HEK293 (cell line): ENCODE measurements at regions not wholly inside any gene's neighbourhood (a gene's known extent, or its start where the extent isn't known, plus 50 kb on each side); places are given as distances from the start of the nearest gene placed in this dataset.

ENCODE experiments used
- CTCF ChIA-PET: fragments of 350-600 bp; formaldehyde crosslinking; extraction: SDS; loops from one replicate; lab custom pipeline; 2021; ENCODE audit warnings: antibody characterized with exemption; lab: Yijun Ruan, JAX
- POLR2A ChIA-PET: fragments of 300-600 bp; formaldehyde crosslinking; extraction: SDS; loops from one replicate; lab custom pipeline; 2020; ENCODE audit warnings: antibody characterized with exemption, inconsistent platforms; lab: Yijun Ruan, JAX
- H3K27ac ChIP-seq: fragments of 200-500 bp; sonication (Bioruptor generic); 2 replicates; pipeline ENCODE4 v1.5.1; 2014; ENCODE audit warnings: low read depth, low read length, control low read depth, inconsistent platforms; ENCODE audit errors: extremely low read depth
- H3K36me3 ChIP-seq, 2 experiments: fragments of 200-500 bp in 1 of 2; sonication (Bioruptor generic) in 1 of 2; 1 replicate in 1 of 2; 2 replicates in 1 of 2; pipeline ENCODE4 v1.5.1; 2014 to 2017; ENCODE audit warnings: inconsistent platforms in 2 of 2, low read length in 2 of 2; ENCODE audit not compliant: control insufficient read depth in 2 of 2, insufficient read depth in 1 of 2
- H3K4me1 ChIP-seq: fragments of 200-500 bp; sonication (Bioruptor generic); 2 replicates; pipeline ENCODE4 v1.5.1; 2014; ENCODE audit warnings: mild to moderate bottlenecking, low read length, inconsistent platforms; ENCODE audit not compliant: control insufficient read depth, insufficient read depth
- H3K4me3 ChIP-seq: 2 replicates; pipeline ENCODE4 v1.5.1; 2011; ENCODE audit warnings: low read depth, mild to moderate bottlenecking, control low read depth, low read length, moderate library complexity
- H3K9me3 ChIP-seq: fragments of 200-500 bp; sonication (Bioruptor generic); 2 replicates; pipeline ENCODE4 v1.5.1; 2014; ENCODE audit warnings: low read depth, low read length, inconsistent platforms; ENCODE audit not compliant: control insufficient read depth, insufficient read depth
- ATF2 ChIP-seq: fragments of 450-650 bp; formaldehyde crosslinking; IDR thresholded peaks from 2 replicates; pipeline ENCODE4 v1.5.1; 2016; ENCODE audit warnings: missing biosample characterization, missing genetic modification characterization, low read depth
- HOXA7 ChIP-seq: sonication (generic); formaldehyde crosslinking; IDR thresholded peaks from 2 replicates; pipeline ENCODE4 v1.8.1; 2022; ENCODE audit warnings: missing genetic modification reagents, borderline replicate concordance
- KLF8 ChIP-seq: fragments of 450-650 bp; formaldehyde crosslinking; IDR thresholded peaks from 2 replicates; pipeline ENCODE4 v1.5.1; 2016; ENCODE audit warnings: missing biosample characterization, missing genetic modification characterization
- SETDB1 ChIP-seq: IDR thresholded peaks from one replicate; pipeline ENCODE4 v1.6.1; 2017; ENCODE audit warnings: mild to moderate bottlenecking, low read length, moderate library complexity, mixed read lengths; ENCODE audit not compliant: insufficient read length
- ZBTB10 ChIP-seq: fragments of 450-650 bp; formaldehyde crosslinking; IDR thresholded peaks from 2 replicates; pipeline ENCODE4 v1.5.1; 2016; ENCODE audit warnings: missing biosample characterization, missing genetic modification characterization
- ZBTB49 ChIP-seq: fragments of 450-650 bp; formaldehyde crosslinking; IDR thresholded peaks from 2 replicates; pipeline ENCODE4 v1.5.1; 2016; ENCODE audit warnings: missing biosample characterization, missing genetic modification characterization, low read depth
- ZFP37 ChIP-seq: fragments of 450-650 bp; formaldehyde crosslinking; IDR thresholded peaks from 2 replicates; pipeline ENCODE4 v1.5.1; 2016; ENCODE audit warnings: missing biosample characterization, missing genetic modification characterization
- ZFP69B ChIP-seq: fragments of 450-650 bp; formaldehyde crosslinking; IDR thresholded peaks from 2 replicates; pipeline ENCODE4 v1.5.1; 2016; ENCODE audit warnings: missing biosample characterization, missing genetic modification characterization
- ZIC2 ChIP-seq: fragments of 450-650 bp; formaldehyde crosslinking; IDR thresholded peaks from 2 replicates; pipeline ENCODE4 v1.5.1; 2016; ENCODE audit warnings: missing biosample characterization, missing genetic modification characterization
- ZNF114 ChIP-seq: fragments of 450-650 bp; formaldehyde crosslinking; IDR thresholded peaks from 2 replicates; pipeline ENCODE4 v1.5.0; 2017; ENCODE audit warnings: missing biosample characterization, missing genetic modification characterization
- ZNF138 ChIP-seq: fragments of 450-650 bp; formaldehyde crosslinking; IDR thresholded peaks from 2 replicates; pipeline ENCODE4 v1.5.1; 2016; ENCODE audit warnings: missing biosample characterization, missing genetic modification characterization, borderline replicate concordance
- ZNF214 ChIP-seq: fragments of 450-650 bp; formaldehyde crosslinking; IDR thresholded peaks from 2 replicates; pipeline ENCODE4 v1.5.1; 2017; ENCODE audit warnings: missing biosample characterization, mild to moderate bottlenecking, missing genetic modification characterization, borderline replicate concordance
- ZNF24 ChIP-seq: fragments of 450-650 bp; formaldehyde crosslinking; IDR thresholded peaks from 2 replicates; pipeline ENCODE4 v1.5.1; 2016; ENCODE audit warnings: missing biosample characterization, missing genetic modification characterization
- ZNF302 ChIP-seq: fragments of 450-650 bp; formaldehyde crosslinking; IDR thresholded peaks from 2 replicates; pipeline ENCODE4 v1.5.1; 2016; ENCODE audit warnings: missing biosample characterization, missing genetic modification characterization, low read depth
- ZNF341 ChIP-seq: fragments of 450-650 bp; formaldehyde crosslinking; IDR thresholded peaks from 2 replicates; pipeline ENCODE4; 2016; ENCODE audit warnings: low read depth, missing biosample characterization, missing genetic modification characterization
- ZNF529 ChIP-seq: fragments of 450-650 bp; formaldehyde crosslinking; IDR thresholded peaks from 2 replicates; pipeline ENCODE4 v1.5.1; 2017; ENCODE audit warnings: missing genetic modification characterization, missing biosample characterization; ENCODE audit not compliant: insufficient replicate concordance
- ZNF548 ChIP-seq: fragments of 450-650 bp; formaldehyde crosslinking; IDR thresholded peaks from 2 replicates; pipeline ENCODE4 v1.5.1; 2016; ENCODE audit warnings: missing biosample characterization, missing genetic modification characterization
- ZNF549 ChIP-seq: fragments of 450-650 bp; IDR thresholded peaks from 2 replicates; pipeline ENCODE4 v1.5.1; 2018; ENCODE audit warnings: missing biosample characterization, missing genetic modification characterization, mild to moderate bottlenecking, inconsistent platforms, moderate library complexity
- ZNF600 ChIP-seq: fragments of 450-650 bp; formaldehyde crosslinking; IDR thresholded peaks from 2 replicates; pipeline ENCODE4 v1.5.1; 2016; ENCODE audit warnings: missing biosample characterization, missing genetic modification characterization
- ZNF624 ChIP-seq: fragments of 450-650 bp; formaldehyde crosslinking; IDR thresholded peaks from 2 replicates; pipeline ENCODE4 v1.5.1; 2017; ENCODE audit warnings: missing biosample characterization, missing genetic modification characterization
- ZNF707 ChIP-seq: fragments of 450-650 bp; formaldehyde crosslinking; IDR thresholded peaks from 2 replicates; pipeline ENCODE4 v1.5.1; 2016; ENCODE audit warnings: missing biosample characterization, missing genetic modification characterization
- ZXDB ChIP-seq: fragments of 450-650 bp; formaldehyde crosslinking; IDR thresholded peaks from 2 replicates; pipeline ENCODE4 v1.5.1; 2016; ENCODE audit warnings: missing biosample characterization, missing genetic modification characterization

- TF ChIP-seq ZXDB (tag by site-specific recombination) (no peak), ZFP37 (tag by site-specific recombination) (no peak), ZBTB10 (no peak), ZNF341 (tag by site-specific recombination) (no peak), ZBTB49 (no peak)
These were observed 1742.8 kb downstream of the PCDH7 start (continued) for GRCh38 chr4:32462944-32463343.

DNA sequence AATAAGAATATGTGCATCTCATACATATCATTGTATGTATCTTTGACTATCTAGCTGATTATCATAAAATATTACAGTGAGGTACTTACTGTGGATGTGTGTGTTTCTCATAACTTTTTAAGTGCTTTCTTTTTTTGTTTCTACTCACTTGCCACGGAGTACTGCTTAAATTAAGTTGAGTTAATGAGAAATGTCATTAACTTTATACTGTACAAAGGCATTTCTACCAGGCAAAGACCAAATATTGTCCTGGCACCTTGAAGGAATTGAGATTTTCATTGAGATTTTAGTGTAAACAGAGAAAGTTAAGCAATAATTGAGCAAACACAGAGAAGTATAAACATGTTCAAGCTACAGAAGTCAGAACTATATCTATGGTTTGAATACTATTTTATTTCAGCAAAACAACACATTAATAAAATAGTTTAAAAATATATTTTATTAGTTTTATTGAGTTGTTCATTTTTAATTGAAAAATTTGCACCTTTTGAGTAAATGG is 1750.0 kb downstream of the PCDH7 start:
- H3K36me3 ChIP-seq: no peaks in the 10 kb centered on the region
- H3K9me3 ChIP-seq: no peaks in the 10 kb centered on the region
- ChIA-PET CTCF (no interaction called here), POLR2A (no interaction called here)
- no peak overlapping the region for H3K4me3 ChIP-seq
- H3K27ac ChIP-seq: no peak overlapping the region
- TF ChIP-seq ZNF600 (tag by site-specific recombination): no peak
- no peak for TF ChIP-seq SETDB1
- TF ChIP-seq ZXDB (tag by site-specific recombination): no peak
- TF ChIP-seq ZNF529: no peak
- no peak for TF ChIP-seq HOXA7 (CRISPR knock-in tag)
- no peak for TF ChIP-seq ZNF549 (tag by site-specific recombination)
- TF ChIP-seq ZNF707 (tag by site-specific recombination): no peak
- no peak for TF ChIP-seq KLF8 (tag by site-specific recombination)
- TF ChIP-seq ZFP69B (tag by site-specific recombination): no peak
- no peak for TF ChIP-seq ZNF548
- TF ChIP-seq ZNF114 (tag by site-specific recombination): no peak
- TF ChIP-seq ZNF302 (tag by site-specific recombination): no peak
- no peak for TF ChIP-seq ATF2 (tag by site-specific recombination)
- no peak for TF ChIP-seq ZNF624
- TF ChIP-seq ZNF214 (tag by site-specific recombination): no peak
- no peak for TF ChIP-seq ZNF138
- no peak for TF ChIP-seq ZNF24 (tag by site-specific recombination)
- TF ChIP-seq ZIC2 (tag by site-specific recombination): no peak
- no peaks in the 10 kb centered on the region for H3K4me1 ChIP-seq
